Activated CD8-positive, alpha-beta memory T cell treated with anti-CD3 and anti-CD28 coated beads for 4 hours (primary cell): ENCODE measurements at regions not wholly inside any gene's neighbourhood (a gene's known extent, or its start where the extent isn't known, plus 50 kb on each side); places are given as distances from the start of the nearest gene placed in this dataset.

Source experiments
- DNase-seq, 2 donors: peaks; one replicate each; pipeline ENCODE4 v3.0.0-alpha.2; 2020; ENCODE audit warnings: low read depth in 2 of 2

- DNase-seq: no peak
Observed at GRCh38 chr1:75984781-75985180, 52.6 kb upstream of the ASB17 start.

- no peak for DNase-seq
Observed at GRCh38 chr1:75985827-75986226, 53.6 kb upstream of the ASB17 start.

GRCh38 chr1:75986478-75986877 is 54.3 kb upstream of the ASB17 start:
- DNase-seq: no peak

- DNase-seq: no peak
Observed at GRCh38 chr1:75989121-75989520, 56.9 kb upstream of the ASB17 start.

- DNase-seq: no peak
Observed at GRCh38 chr1:75990686-75991085, 58.5 kb upstream of the ASB17 start.

GRCh38 chr1:75991497-75992114 is 59.4 kb upstream of the ASB17 start:
- DNase-seq: peak; percentile 26 to 39

- no peak for DNase-seq
Observed at GRCh38 chr1:75992312-75992711, 60.1 kb upstream of the ASB17 start.

- DNase-seq: no peak
Observed at GRCh38 chr1:75993661-75994060, 61.5 kb upstream of the ASB17 start.

- no peak for DNase-seq
Observed at GRCh38 chr1:75996196-75996595, 64.0 kb upstream of the ASB17 start.

- DNase-seq: no peak
Observed at GRCh38 chr1:75999034-75999433, 66.8 kb upstream of the ASB17 start.

GRCh38 chr1:76003946-76004345 is 70.6 kb upstream of the ST6GALNAC3 start:
- DNase-seq: no peak

- DNase-seq: no peak
Observed at GRCh38 chr1:76005765-76006164, 68.8 kb upstream of the ST6GALNAC3 start.

GRCh38 chr1:76006234-76006633 is 68.3 kb upstream of the ST6GALNAC3 start:
- no peak for DNase-seq

GRCh38 chr1:76010802-76011201 is 63.7 kb upstream of the ST6GALNAC3 start:
- DNase-seq: no peak

GRCh38 chr1:76012341-76013205 is 62.0 kb upstream of the ST6GALNAC3 start:
- DNase-seq: no peak

- no peak for DNase-seq
Observed at GRCh38 chr1:76013206-76013581, 61.4 kb upstream of the ST6GALNAC3 start.

GRCh38 chr1:76015478-76016103 is 59.0 kb upstream of the ST6GALNAC3 start:
- DNase-seq: no peak

GRCh38 chr1:76018045-76018444 is 56.5 kb upstream of the ST6GALNAC3 start:
- no peak for DNase-seq

GRCh38 chr1:76021846-76022245 is 52.7 kb upstream of the ST6GALNAC3 start:
- DNase-seq: no peak

- DNase-seq: no peak
Observed at GRCh38 chr1:76023669-76024435, 50.7 kb upstream of the ST6GALNAC3 start.
